Islet precursor cell (in vitro differentiated cells): ENCODE measurements at regions not wholly inside any gene's neighbourhood (a gene's known extent, or its start where the extent isn't known, plus 50 kb on each side); places are given as distances from the start of the nearest gene placed in this dataset.
"Not testable (repeated sequence)": the region's sequence is repeated elsewhere in the genome, so short reads cannot be mapped to it uniquely, and the experiment has no call there.

ENCODE experiments used
- DNase-seq: peaks from one replicate; pipeline ENCODE4 v3.0.0-alpha.2; 2018

- DNase-seq, result no peak
Measured at GRCh38 chr11:26841818-26842473, 120.1 kb upstream of the SLC5A12 start.

GRCh38 chr11:26842478-26843282 lies 120.8 kb upstream of the SLC5A12 start:
- no peak for DNase-seq

- DNase-seq, result no peak
Measured at GRCh38 chr11:26843539-26843938, 121.7 kb upstream of the SLC5A12 start.

GRCh38 chr11:26844963-26845362 lies 123.1 kb upstream of the SLC5A12 start:
- DNase-seq, result no peak

GRCh38 chr11:26846227-26846626 lies 124.4 kb upstream of the SLC5A12 start:
- no peak for DNase-seq

- no peak for DNase-seq
Measured at GRCh38 chr11:26847459-26847858, 125.6 kb upstream of the SLC5A12 start.

- DNase-seq, result no peak
Measured at GRCh38 chr11:26847977-26848376, 126.1 kb upstream of the SLC5A12 start.

- peak; percentile 85 for DNase-seq
Measured at GRCh38 chr11:26849036-26849435, 127.2 kb upstream of the SLC5A12 start.

- no peak for DNase-seq
Measured at GRCh38 chr11:26851291-26851690, 129.4 kb upstream of the SLC5A12 start.

- DNase-seq, result no peak
Measured at GRCh38 chr11:26851696-26852095, 129.8 kb upstream of the SLC5A12 start.

GRCh38 chr11:26858098-26858497 lies 135.8 kb upstream of the FIBIN start:
- DNase-seq, result no peak

GRCh38 chr11:26859416-26859815 lies 134.5 kb upstream of the FIBIN start:
- DNase-seq, result no peak

GRCh38 chr11:26860091-26860780 lies 133.7 kb upstream of the FIBIN start:
- DNase-seq, result no peak

GRCh38 chr11:26860895-26861294 lies 133.0 kb upstream of the FIBIN start:
- DNase-seq, result no peak

- no peak for DNase-seq
Measured at GRCh38 chr11:26862801-26863200, 131.1 kb upstream of the FIBIN start.

- DNase-seq, result no peak
Measured at GRCh38 chr11:26865703-26866102, 128.2 kb upstream of the FIBIN start.

- no peak for DNase-seq
Measured at GRCh38 chr11:26867286-26867685, 126.6 kb upstream of the FIBIN start.

- DNase-seq, result no peak
Measured at GRCh38 chr11:26878959-26879581, 114.8 kb upstream of the FIBIN start.

GRCh38 chr11:26882363-26882880 lies 111.5 kb upstream of the FIBIN start:
- DNase-seq, result not testable (repeated sequence)

- no peak for DNase-seq
Measured at GRCh38 chr11:26891501-26891900, 102.4 kb upstream of the FIBIN start.

GRCh38 chr11:26896719-26897118 lies 97.2 kb upstream of the FIBIN start:
- DNase-seq, result no peak

- DNase-seq, result no peak
Measured at GRCh38 chr11:26898799-26899198, 95.1 kb upstream of the FIBIN start.

- DNase-seq, result no peak
Measured at GRCh38 chr11:26901162-26901561, 92.8 kb upstream of the FIBIN start.
